Ovary (tissue), 3 donors: ENCODE measurements at regions not wholly inside any gene's neighbourhood (a gene's known extent, or its start where the extent isn't known, plus 50 kb on each side); places are given as distances from the start of the nearest gene placed in this dataset.

Experiments
- CTCF ChIP-seq, 3 donors: fragments of 450-650 bp in 2 of 3; fragments of 200-600 bp in 1 of 3; IDR thresholded peaks; one replicate each; pipeline versions ENCODE4 v1.5.1 to v1.8.0; 2016 to 2022; ENCODE audit warnings: antibody characterized with exemption in 3 of 3, mild to moderate bottlenecking in 1 of 3
- EP300 ChIP-seq: sonication (generic); formaldehyde crosslinking; IDR thresholded peaks from one replicate; pipeline ENCODE4 v1.6.1; 2017; ENCODE audit warnings: antibody characterized with exemption
- POLR2A ChIP-seq: fragments of 450-650 bp; IDR thresholded peaks from one replicate; pipeline ENCODE4 v1.6.1; 2017; ENCODE audit warnings: antibody characterized with exemption, mild to moderate bottlenecking, moderate library complexity
- donor health status: DM: no; HTN: no; CAD: no.

- no peak for TF ChIP-seq CTCF (IDR thresholded peaks at IDR 0.05)
- TF ChIP-seq POLR2A = no peak
- TF ChIP-seq EP300 = no peak
Observed at GRCh38 chr20:52025938-52026337, 165.6 kb downstream of the ZFP64 start.
